GM10248 (cell line): ENCODE measurements at regions not wholly inside any gene's neighbourhood (a gene's known extent, or its start where the extent isn't known, plus 50 kb on each side); places are given as distances from the start of the nearest gene placed in this dataset.
"Not testable (repeated sequence)": the region's sequence is repeated elsewhere in the genome, so short reads cannot be mapped to it uniquely, and the experiment has no call there.

ENCODE experiments used
- CTCF ChIA-PET: fragments of 300-600 bp; sonication (Branson Sonifier 250); formaldehyde crosslinking; extraction: SDS; loops from one replicate; lab custom pipeline; 2021; ENCODE audit warnings: antibody characterized with exemption; lab: Yijun Ruan, JAX
- POLR2A ChIA-PET: fragments of 350-650 bp; sonication (Branson Sonifier 250); formaldehyde crosslinking; extraction: SDS; loops from one replicate; lab custom pipeline; 2020; ENCODE audit warnings: antibody characterized with exemption; lab: Yijun Ruan, JAX
- DNase-seq: peaks from one replicate; pipeline ENCODE4 v3.0.0; 2012; ENCODE audit errors: extremely low spot score
- CTCF ChIP-seq: IDR thresholded peaks from 2 replicates; pipeline ENCODE4 v1.5.1; 2012; ENCODE audit warnings: mild to moderate bottlenecking, low read depth; ENCODE audit errors: extremely low read depth, missing control alignments, control extremely low read depth

- CTCF ChIA-PET: no interaction called here
- no peak for DNase-seq
- TF ChIP-seq CTCF: no peak
- POLR2A ChIA-PET: no interaction called here
These were observed 227.6 kb downstream of the FAM43A start for GRCh38 chr3:194913316-194913715.

- DNase-seq, CTCF ChIA-PET, POLR2A ChIA-PET: not testable (repeated sequence)
These were observed 239.2 kb downstream of the FAM43A start for GRCh38 chr3:194924889-194925288.

GRCh38 chr3:194925614-194926013 is 239.9 kb downstream of the FAM43A start:
- DNase-seq: no peak
- ChIA-PET CTCF (no interaction called here), POLR2A (no interaction called here)
- TF ChIP-seq CTCF: no peak

DNA sequence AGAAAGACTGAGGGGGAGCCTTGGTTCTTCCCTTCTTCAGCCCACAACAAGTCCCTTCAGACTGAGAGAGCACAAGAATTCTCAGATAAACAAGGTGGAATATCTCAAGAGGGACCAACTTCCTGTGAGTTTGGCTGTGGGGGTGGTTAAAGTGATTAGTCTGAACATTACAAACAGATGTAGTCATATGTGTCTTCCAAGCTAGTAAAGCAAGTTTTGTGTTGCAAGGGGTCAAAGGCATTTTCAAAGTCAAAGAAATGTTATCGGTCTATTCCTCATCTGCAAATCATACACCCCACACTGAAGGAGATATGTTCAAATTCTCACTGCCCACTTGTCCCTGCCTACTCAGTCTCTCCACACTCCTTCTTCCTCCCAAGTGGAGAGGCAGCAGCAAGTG is 242.5 kb downstream of the FAM43A start:
- ChIA-PET POLR2A (no interaction called here), CTCF (interaction anchor here (1.3 kb wide), 1 partner anchor 9 kb away, joined by 3 read pairs; no protein-coding TSS in a partner anchor)
- TF ChIP-seq CTCF: no peak
- no peak for DNase-seq

GRCh38 chr3:194928831-194929577 is 243.3 kb downstream of the FAM43A start:
- POLR2A ChIA-PET: no interaction called here
- CTCF ChIA-PET: interaction anchor here (1.3 kb wide), 1 partner anchor 10 kb away, joined by 3 read pairs; no protein-coding TSS in a partner anchor
- DNase-seq: no peak
- TF ChIP-seq CTCF: no peak

DNA sequence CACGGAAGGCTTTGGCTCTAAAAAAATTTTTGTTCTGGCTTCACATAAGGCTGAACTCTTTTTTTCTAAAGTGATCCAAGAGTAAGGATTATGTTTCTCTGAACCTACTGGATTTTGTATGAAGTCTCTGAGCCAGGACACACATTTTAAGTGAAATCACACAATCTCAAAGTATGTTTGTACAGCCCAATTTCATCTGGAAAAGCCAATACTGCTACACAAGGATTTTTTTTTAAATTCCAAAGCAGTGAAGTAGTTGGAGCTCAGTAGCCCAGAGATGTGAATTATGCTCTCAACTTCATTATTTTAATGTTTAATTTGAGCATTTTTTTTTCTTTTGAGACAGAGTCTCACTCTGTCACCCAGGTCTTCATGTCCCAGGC is 243.9 kb downstream of the FAM43A start:
- no peak for TF ChIP-seq CTCF
- CTCF ChIA-PET: no interaction called here

DNA sequence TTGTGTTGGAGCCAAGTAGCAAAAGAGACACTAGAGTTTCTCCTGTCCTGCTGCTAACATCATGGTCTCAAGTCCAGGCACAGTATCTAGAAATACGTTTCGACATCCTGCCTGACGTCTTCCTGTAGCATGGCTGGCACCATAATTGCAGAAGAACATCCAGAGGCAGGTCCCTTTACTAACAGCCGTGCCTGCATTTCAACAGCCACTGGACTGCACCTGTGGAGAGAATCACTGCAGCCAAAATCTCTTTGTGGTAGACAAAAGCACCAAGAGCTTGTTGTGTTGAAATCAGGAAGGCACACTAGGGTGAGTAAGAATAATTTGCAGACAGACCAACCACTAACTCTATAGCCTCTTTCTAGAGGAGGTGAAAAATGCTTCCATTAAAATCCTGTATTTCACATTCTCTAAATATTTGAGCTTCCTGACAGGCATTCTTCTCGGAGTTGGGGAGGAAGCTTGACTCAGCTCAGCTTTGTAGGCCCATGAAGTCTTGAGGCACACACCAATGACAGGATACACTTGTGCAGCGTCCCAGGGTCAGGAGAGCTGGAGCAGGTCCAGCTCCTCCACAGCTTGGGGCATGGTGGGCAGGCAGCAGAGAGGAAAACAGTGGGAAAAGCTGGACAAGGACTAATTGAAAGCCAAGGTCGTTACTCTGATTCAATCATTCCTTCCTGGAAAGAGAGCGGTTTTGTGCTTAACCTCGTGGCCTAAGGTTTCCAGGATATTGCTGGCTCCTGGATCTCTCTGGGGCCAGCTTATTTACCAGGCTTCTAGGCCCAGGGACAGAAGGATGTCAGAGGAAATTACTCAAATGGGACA is 244.9 kb downstream of the FAM43A start:
- no peak for DNase-seq
- POLR2A ChIA-PET: no interaction called here
- CTCF ChIA-PET: interaction anchor here (1.2 kb wide), 1 partner anchor 16 kb away, joined by 4 read pairs; no protein-coding TSS in a partner anchor
- TF ChIP-seq CTCF: no peak

More for the DNA sequence above, 243.9 kb downstream of the FAM43A start:
- DNase-seq: no peak
- POLR2A ChIA-PET: no interaction called here
